GM18498 (cell line): ENCODE measurements at regions not wholly inside any gene's neighbourhood (a gene's known extent, or its start where the extent isn't known, plus 50 kb on each side); places are given as distances from the start of the nearest gene placed in this dataset.
"Not testable (repeated sequence)": the region's sequence is repeated elsewhere in the genome, so short reads cannot be mapped to it uniquely, and the experiment has no call there.

Experiments
- ATAC-seq: cut with Tn5 transposase; IDR thresholded peaks from one replicate; pipeline ENCODE4 v1.9.1; 2021; ENCODE audit warnings: mild to moderate bottlenecking, moderate library complexity; ENCODE audit not compliant: unreplicated experiment

DNA sequence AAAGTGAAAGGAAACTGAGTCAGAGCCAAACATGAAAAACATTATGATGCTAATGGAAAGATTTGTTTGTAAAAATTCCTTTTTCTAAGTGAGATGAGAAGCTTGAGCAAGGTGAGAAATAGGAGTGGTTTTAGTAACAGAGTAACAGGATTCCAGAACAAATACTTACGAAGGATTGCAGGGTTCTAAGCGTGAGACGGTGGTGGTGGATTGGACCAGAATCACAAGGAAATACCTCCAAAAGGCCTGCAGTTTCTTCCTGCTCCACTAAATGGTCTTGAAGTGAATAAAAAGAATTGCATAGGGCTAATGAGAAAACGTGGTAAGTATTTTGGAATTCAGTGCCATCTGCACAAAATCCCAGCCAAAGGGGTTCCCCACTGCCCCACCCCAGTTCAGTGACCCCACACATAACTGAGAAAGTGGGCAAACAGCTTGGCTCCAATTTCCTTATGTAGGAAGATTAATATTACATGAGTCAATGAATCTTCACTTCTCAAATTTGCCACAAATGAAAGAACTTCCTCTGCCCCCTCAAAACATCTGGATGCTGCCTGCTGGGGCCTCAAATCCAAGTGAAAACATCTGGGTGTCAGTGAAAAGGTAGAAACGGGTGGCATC is 283.8 kb upstream of the NR2F2 start:
- no peak for ATAC-seq

DNA sequence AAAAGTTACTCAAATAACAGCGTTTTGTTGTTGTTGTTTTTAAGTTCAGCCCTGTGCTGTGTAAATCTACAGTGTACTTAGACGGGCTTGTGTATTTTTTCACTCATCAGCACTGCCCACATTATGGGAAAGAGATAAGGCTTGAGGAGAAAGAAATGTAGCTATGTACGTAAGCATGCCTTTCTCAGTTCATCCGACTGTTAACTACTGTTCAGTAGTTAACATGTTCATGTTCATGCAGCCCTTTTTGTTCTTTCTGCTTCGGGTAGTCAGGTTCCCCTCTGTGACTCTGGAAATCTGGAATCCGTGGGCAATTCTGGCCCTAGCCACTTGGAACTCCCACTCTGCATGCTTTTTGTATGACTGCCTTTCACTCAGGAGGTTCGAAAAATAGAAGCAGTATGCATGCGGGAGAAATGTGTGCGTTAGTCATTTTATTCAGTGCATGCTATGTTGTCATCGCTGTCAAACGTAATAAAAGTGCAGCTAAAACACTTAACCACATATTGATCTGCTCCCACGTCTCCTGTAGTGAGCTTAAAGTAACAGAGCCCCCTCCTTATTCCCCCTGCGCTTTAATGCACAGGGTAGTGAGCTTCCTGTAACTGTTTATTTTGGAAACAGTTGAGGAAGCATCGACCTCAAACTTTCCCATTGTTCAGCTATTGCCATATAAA is 283.1 kb upstream of the NR2F2 start:
- no peak for ATAC-seq

DNA sequence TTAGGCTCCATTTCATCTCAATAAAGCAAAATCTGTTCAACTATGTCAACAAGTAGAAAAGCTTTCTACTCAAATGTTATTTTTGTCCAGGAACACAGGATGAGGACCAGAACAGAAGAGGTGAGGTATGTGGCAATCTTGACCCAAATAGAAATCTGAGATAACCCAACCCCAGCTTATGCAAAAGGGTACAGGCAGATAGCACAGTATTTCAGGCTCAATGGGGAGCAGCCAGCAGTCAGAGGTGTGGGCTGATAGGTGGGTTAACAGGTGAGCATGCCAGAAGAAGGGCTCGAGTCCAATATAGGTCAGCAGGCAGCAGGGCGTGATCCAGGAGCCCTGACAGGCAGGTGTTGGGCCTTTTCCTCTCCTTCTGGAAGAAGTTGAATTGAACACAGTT is 281.2 kb upstream of the NR2F2 start:
- no peak for ATAC-seq

DNA sequence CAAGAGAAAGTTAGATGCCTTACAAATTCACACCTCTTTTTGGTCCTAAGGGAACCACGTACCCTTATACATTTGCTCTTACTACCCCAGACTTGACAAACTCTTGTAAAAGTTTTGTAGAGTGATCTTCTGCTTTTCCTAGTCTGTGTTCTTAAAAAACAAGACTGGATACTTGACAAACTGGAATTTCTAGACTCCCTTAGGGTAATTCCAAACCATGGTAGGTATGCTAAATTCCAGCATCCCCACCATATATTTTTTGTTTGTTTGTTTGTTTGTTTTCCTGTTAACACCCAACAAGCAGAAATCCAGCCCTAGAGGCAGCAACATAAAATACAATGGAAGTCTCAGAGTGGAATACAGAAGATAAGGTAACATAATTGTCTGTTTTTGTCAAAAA is 280.7 kb upstream of the NR2F2 start:
- ATAC-seq: no peak

DNA sequence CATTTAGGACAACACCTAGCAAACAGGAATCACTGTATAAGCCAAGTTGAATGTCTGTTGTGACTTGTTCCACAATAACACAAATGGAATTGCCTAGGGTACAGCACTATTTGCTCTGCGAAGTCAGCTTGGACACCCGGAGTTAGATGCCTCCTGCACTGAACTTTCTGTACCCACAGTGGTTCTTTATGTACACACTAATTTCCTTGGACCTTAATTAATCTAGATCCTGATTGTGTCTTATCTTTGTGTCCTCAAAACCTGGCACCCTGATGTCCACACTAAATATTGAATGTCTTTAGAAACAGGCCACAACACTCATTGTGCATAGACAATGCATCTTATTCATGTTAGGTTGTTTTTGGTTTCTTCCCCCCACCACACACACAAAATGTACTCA is 278.9 kb upstream of the NR2F2 start:
- no peak for ATAC-seq

DNA sequence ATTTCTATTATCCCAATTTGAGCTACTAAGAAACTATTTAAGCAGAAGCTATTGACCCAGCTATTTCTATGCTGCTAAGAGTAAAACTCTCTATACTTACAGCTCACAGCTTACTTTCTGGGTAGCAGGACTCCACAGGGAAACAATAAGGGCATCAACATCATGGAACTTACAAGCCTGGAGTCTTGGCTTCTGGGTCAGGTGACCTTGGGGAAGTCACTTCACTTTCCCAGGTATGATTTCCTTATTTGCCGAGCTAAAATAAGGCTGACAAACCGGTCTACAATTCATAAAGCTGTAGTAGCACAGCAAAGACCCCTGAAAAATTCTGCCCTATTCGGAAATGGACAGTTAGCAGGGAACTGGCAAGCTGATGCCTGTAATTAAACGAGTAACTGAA is 278.3 kb upstream of the NR2F2 start:
- ATAC-seq: no peak

DNA sequence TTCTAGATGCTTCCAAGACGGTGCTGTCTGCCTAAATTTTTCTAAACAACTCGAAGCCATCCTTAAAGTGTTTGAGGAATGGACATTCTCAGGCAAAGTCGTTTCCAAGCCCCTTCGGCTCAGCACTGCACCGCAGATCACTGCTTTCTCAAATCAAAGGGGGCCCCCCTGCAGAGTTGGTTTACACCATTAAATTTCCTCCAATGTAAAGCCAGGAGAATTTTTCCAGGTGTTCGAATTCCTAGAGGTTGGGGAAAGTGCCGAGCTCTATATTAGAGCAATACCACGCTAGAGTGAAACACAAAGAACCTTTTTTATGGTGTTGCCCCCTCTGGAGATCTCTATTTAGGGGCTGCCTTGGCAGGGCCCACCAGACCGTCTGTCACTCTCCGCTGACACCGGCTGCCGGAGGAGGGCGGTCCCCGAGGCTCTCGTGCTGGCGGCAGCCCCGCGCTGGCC is 277.9 kb upstream of the NR2F2 start:
- no peak for ATAC-seq

DNA sequence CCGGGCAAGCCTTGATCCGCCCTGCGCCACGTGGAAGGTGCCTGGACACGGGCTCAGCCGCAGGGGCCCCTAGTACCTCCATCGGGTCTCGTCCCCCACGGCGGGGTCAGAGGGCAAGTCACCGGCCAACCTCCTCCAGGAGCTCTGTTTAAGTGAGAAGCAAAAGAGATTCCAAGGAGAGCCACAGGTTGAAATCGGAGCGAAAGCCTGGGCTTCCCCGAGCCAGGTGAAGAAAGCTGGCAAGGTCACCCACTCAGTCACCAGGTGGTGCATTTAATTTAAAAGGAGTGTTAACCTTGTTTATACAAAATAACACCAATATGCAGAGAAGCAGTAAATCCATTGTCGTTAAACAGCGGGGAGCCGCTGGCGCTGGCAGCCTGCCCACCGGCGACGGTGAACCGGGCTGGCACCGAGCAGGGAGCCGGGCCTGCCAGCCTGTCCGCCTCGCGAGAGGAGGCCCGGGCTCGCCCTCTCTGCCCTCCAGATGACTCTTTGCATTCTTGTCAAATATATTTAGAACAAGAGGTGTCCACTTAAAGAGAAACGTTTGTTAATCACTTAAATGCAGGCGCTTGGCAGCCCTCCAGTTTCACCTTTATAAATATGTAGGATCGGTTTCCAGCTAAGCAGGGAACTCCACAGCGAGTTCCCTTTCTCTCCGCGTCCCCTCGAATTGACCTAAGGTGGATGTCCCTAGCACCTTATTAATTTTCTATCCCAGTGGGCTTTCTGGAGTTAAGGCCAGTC is 277.3 kb upstream of the NR2F2 start:
- no peak for ATAC-seq

DNA sequence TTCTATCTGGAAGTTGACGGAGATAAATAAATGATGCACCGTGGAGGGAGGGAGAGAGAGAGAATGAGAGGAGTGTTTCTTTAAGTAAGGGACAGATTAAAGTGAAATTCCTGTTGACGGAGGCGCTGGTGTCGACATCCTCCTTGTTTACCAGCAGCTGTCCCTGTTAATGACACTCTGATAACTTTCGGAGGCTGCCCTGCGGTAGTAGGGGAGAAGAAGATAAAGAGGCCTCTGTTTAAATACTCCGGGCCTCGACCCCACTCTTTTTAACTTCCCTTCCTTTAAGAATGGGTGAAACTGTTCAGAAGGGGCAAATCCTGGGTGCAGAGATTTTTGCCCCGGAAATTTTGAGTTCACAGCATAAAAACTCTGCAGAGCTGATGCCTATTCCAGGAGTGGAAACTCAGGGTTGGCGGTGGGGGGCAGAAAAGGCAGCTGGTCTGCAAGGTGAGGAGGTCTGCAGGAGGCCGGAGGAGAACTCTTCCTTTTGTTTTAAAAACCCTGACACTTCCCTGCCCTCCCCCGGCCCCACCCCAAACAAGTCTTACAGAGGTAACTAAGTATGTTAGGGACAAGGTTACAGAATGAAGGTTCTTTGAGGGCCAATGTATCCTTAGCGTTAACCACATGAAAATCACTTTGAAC is 276.6 kb upstream of the NR2F2 start:
- ATAC-seq: no peak

DNA sequence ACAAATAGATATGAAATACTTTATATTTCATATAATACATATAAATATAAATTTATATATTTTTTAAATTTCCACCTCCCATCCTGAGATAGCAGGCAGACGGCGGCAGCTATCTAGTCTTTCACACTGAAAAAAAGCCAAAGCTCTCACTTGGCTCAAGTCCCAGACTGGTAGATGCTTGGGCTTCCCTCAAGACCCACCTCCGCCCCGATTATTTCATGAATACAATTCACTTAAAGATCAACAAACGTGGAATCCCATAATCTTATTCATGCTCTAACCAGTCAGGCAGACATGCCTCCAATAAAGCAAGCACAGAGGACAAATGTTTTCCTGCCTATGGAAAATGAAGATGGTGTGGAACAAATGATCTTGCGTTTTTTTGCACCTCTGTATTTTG is 275.9 kb upstream of the NR2F2 start:
- no peak for ATAC-seq

DNA sequence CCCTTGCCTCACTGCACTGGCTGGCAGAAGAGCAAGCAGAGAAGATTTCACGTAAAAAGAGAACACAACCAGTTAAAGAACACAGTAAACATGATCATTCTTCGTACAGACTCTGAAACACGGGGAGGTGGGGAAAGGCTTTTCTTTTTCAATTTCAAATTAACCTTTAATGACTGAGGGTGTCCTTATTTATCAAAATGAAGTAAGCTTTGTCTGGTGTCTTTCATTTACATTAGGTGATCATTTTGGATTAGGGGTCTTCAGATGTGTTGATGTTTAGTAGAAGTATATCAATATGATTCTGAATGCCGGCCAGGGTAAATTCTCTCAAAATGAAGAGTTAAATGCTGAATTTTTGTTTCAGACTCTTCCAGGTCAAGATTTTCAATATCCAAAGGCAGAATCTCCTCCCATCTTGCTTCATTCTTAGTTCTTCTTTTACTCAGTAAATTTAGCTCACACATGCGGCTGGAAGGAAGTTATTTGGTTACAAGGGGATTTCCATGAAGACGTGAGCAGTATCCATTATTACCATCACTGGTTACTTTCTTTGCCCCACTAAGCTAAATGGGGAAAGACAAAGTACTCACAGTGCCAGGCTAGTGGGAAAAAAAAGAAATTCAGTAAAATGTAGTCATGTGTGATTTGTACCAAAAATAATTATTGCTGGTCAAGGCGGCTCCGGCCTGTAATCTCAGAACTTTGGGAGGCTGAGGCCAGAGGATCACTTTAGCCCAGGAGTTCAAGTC is 272.2 kb upstream of the NR2F2 start:
- ATAC-seq: peak; percentile 75

DNA sequence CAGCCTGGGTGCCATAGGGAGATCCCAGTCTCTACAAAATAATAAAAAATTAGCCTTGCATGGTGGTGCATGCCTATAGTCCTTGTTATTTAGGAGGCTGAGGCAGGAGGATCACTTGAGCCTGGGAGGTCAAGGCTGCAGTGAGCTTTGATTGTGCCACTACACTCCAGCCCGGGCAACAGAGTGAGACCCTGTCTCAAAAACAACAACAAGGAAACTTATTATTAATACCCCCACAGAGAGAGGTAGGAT is 271.7 kb upstream of the NR2F2 start:
- not testable (repeated sequence) for ATAC-seq

DNA sequence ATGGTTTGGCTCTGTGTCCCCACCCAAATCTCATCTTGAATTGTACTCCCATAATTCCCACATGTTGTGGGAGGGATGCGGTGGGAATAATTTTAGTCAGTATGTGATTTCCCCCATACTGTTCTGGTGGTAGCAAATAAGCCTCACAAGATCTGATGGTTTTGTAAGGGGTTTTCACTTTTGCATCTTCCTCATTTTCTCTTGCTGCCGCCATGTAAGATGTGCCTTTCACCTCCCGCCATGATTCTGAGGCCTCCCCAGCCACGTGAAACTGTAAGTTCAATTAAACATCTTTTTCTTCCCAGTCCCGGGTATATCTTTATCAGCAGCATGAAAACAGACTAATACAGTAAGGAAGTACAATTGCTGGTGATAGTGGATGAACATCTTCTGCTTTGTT is 269.9 kb upstream of the NR2F2 start:
- ATAC-seq: not testable (repeated sequence)

DNA sequence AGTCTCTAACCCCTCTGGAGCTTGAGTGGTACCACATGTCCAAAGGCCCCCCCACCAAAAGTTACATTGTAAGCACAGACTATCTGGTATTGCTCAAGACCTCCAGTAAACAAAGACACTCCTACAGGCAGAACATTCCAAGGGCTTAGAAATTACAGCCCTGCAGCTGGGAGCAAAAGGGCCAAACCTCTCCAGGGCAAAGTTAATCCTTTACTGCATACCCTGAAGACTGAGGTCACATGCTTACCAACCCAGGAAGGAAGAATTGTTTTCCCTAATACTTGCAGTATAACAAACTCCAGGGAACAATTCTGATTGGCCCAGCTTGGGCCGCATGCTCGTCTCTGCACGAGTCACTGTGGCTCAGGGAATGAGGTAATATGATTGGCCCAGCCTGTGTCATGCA is 266.1 kb upstream of the NR2F2 start:
- ATAC-seq: no peak

DNA sequence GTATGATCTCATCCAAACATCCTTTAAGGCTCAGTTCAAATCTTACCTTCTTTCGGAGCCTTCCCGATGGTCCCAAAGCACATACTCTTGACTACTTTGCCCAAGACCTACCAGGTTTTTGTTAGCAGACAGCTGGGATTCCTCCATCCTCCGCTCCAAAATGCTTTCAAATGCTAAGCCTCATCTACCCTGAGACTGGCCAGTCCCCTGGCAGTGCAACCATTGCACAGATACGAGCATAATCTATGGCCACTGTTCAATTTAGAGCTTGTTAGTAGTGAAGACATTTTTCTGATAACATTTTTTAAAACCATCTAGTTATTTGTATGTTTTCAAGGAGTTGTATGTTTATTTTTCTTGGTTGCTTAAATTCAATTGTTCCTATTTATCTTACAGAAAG is 264.4 kb upstream of the NR2F2 start:
- no peak for ATAC-seq

DNA sequence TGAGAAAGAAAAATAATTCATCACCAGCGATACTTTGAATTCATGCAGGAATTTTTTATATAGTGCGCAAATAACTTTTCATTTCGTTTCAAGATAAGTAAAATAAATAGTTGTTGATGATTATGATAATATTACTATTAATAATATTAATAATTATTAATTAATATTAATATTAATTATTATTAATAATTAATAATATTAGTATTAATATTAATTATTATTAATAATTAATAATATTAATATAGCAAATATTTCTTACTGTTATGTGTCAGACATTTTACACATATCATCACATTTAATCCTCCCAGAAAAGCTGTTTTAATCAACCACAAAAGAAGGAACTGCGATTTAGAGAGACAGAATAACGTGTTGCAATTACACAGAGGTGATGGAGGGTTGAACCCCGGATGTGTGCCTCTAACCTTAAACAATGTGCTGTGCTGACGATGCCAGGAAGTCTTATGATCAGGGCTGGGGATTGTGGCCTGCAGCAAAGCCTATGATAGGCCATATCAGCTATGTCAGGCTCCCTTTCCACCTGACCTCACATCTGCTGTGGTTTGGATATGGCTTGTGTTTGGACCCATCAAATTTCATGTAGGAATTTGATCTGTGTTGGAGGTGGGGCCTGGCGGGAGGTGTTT is 263.5 kb upstream of the NR2F2 start:
- ATAC-seq: no peak

DNA sequence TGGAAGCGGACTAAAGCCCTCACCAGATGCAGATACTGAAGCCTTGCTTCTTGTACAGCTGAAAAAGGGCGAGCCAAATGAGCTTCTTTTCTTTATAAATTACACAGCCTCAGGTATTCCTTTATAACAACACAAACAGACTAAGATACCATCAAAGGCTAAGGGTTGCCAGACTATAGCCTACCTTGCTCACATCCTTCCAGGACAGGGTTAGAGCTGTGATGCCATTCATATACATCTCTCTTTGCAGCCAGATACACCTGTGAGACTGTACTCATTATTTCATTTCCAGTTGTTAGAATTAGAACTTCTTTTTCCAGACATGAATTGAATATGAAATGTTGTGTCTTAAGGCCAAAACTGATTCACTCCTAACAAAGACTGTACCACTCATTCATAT is 262.8 kb upstream of the NR2F2 start:
- ATAC-seq: no peak

DNA sequence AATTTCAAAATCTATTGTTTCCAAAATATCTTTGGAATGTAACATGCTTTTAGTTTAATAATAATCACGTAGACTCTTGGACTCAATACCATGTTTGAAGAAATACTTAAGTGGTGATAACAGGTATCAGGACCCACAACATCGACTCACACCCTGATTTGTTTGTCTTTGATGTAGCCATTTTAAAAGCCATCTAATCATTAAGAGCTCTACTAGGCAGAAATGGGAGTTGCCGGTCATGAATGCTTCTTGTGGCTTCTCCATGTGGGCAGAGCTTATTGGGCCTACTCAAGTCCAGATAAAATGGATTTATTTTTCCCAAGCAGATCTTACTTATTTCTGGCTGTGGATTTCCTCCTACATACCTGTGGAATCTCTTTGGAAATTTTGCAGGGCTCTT is 261.6 kb upstream of the NR2F2 start:
- no peak for ATAC-seq

DNA sequence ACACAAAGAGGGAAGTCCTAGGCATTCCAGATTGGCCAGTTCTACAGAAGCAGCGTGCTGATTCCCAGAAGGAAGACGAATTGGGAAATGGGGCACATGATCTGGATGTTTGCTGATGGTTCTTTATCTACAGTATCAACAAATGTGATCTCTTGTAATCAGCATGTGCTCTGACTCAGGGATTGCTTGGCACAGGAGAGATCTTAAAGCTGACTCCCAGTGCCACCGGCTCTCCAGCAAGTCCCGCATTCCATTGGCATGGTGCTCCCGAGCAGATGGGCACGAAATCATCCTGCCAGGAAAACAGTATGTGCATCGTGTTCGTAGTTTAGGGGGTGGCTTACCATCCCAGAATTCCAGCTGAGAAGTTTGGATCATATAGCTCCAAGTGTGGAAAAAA is 259.9 kb upstream of the NR2F2 start:
- no peak for ATAC-seq

DNA sequence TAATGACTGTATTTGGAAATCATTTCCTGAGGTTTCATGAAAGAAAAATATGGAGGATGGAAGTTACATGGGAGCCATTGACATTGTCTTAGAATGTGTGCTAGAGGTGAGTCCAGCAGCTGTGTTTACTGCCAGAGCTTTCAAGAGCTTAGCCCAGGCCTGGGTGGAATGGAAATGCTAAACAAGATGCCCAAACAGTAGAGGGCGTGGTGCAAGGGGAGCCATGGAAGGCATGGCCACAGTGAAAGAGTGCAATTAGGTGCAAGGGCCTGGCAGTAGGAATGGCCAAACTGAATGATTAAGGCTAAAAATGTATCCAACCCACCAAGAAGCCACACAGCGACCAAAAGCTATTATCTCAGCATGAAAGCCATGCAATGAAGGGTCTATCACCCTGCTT is 257.7 kb upstream of the NR2F2 start:
- no peak for ATAC-seq

DNA sequence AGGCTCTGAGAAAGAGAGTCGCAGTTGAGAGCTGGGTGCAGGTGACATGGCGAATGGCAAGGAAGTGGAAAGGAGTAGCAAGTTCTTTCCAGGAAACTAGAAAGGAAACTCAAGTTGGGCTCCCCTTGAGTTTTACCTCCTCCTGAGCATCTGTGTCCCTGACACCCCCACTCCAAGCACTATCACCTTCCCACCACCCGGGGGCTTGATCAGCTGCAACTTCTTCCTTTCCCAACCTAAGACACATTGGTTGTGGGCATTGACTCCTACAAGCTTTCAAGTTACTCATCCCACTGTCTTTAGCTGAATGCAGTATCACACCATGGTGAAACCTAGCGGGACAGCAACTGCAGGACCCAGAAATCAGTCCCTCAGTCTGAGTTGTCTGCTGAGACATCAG is 256.6 kb upstream of the NR2F2 start:
- ATAC-seq: no peak
